IMR-90 (cell line): ENCODE measurements at regions not wholly inside any gene's neighbourhood (a gene's known extent, or its start where the extent isn't known, plus 50 kb on each side); places are given as distances from the start of the nearest gene placed in this dataset.

ENCODE experiments used
- ATAC-seq: fragments of 200-7000 bp; cut with Tn5 transposase; 2 replicates; pipeline ENCODE4 v1.9.1; 2020; ENCODE audit warnings: low read depth, mild to moderate bottlenecking, moderate library complexity
- BruUV-seq: library from RNA; stranded (reverse); fragments of 400-500 nt; replicated peaks from 2 replicates; lab custom pipeline; 2021; lab: Mats Ljungman, UMichigan
- CTCF ChIA-PET: fragments of 300-600 bp; formaldehyde crosslinking; extraction: SDS; loops from one replicate; lab custom pipeline; 2021; ENCODE audit warnings: antibody characterized with exemption; lab: Yijun Ruan, JAX
- POLR2A ChIA-PET: fragments of 300-600 bp; sonication (Branson Sonifier 250); formaldehyde crosslinking; loops from one replicate; lab custom pipeline; 2022; ENCODE audit warnings: antibody characterized with exemption; ENCODE audit not compliant: unreplicated experiment; lab: Charles Lee
- DNase-seq: peaks from one replicate; pipeline ENCODE4 v3.0.0; 2013
- H2AFZ ChIP-seq: replicated peaks from 2 replicates; pipeline ENCODE3; 2013; ENCODE audit warnings: low read length, mild to moderate bottlenecking; ENCODE audit not compliant: poor library complexity
- H2AK5ac ChIP-seq: 2 replicates; pipeline ENCODE4 v1.6.1; 2013; ENCODE audit warnings: low read depth, low read length, inconsistent platforms
- H2AK9ac ChIP-seq: replicated peaks from 2 replicates; pipeline ENCODE3; 2013; ENCODE audit warnings: mild to moderate bottlenecking, low read depth, low read length, moderate library complexity; ENCODE audit not compliant: poor library complexity
- H2BK120ac ChIP-seq: 2 replicates; pipeline ENCODE4 v1.6.1; 2013; ENCODE audit warnings: low read depth, low read length, inconsistent platforms
- H2BK15ac ChIP-seq: 3 replicates; pipeline ENCODE4 v1.6.1; 2013; ENCODE audit warnings: low read depth, low read length, inconsistent platforms
- H2BK20ac ChIP-seq: 2 replicates; pipeline ENCODE4 v1.6.1; 2013; ENCODE audit warnings: low read depth, mild to moderate bottlenecking, inconsistent platforms, low read length, moderate library complexity
- H2BK5ac ChIP-seq: 2 replicates; pipeline ENCODE4 v1.6.1; 2013; ENCODE audit warnings: mild to moderate bottlenecking, low read depth, low read length, inconsistent platforms; ENCODE audit not compliant: poor library complexity, severe bottlenecking
- H3K14ac ChIP-seq: replicated peaks from 2 replicates; pipeline ENCODE4 v1.6.1; 2013; ENCODE audit warnings: low read depth, low read length, inconsistent platforms
- H3K18ac ChIP-seq: 2 replicates; pipeline ENCODE4 v1.6.1; 2013; ENCODE audit warnings: low read depth, low read length, control low read depth
- H3K23ac ChIP-seq: 2 replicates; pipeline ENCODE4 v1.6.1; 2013; ENCODE audit warnings: low read depth, low read length, inconsistent platforms
- H3K27ac ChIP-seq: 2 replicates; pipeline ENCODE4 v1.5.1; 2013; ENCODE audit warnings: mild to moderate bottlenecking, control low read depth, low read length; ENCODE audit not compliant: insufficient read depth
- H3K27me3 ChIP-seq: 2 replicates; pipeline ENCODE4 v1.6.1; 2013; ENCODE audit warnings: low read length; ENCODE audit not compliant: control insufficient read depth, insufficient read depth
- H3K36me3 ChIP-seq: 2 replicates; pipeline ENCODE4 v1.6.1; 2013; ENCODE audit warnings: low read length, mixed read lengths; ENCODE audit not compliant: control insufficient read depth, insufficient read depth
- H3K4ac ChIP-seq: 2 replicates; pipeline ENCODE4 v1.6.1; 2013; ENCODE audit warnings: low read depth, low read length, inconsistent platforms
- H3K4me1 ChIP-seq: 2 replicates; pipeline ENCODE4 v1.6.1; 2013; ENCODE audit warnings: low read length, mixed read lengths; ENCODE audit not compliant: control insufficient read depth, insufficient read depth
- H3K4me2 ChIP-seq: 2 replicates; pipeline ENCODE4 v1.6.1; 2013; ENCODE audit warnings: low read depth, mild to moderate bottlenecking, control low read depth, low read length, moderate library complexity
- H3K4me3 ChIP-seq: 2 replicates; pipeline ENCODE4 v1.5.1; 2013; ENCODE audit warnings: low read depth, mild to moderate bottlenecking, control low read depth, low read length, moderate library complexity; ENCODE audit not compliant: insufficient read depth
- H3K56ac ChIP-seq: 2 replicates; pipeline ENCODE4 v1.6.1; 2013; ENCODE audit warnings: low read length, inconsistent platforms; ENCODE audit not compliant: insufficient read depth; ENCODE audit errors: extremely low read depth
- H3K79me1 ChIP-seq, 2 experiments: 2 replicates each; pipeline ENCODE4 v1.6.1; 2013; ENCODE audit warnings: low read length in 2 of 2, inconsistent platforms in 1 of 2, low read depth in 1 of 2
- H3K9ac ChIP-seq: 2 replicates; pipeline ENCODE4 v1.6.1; 2013; ENCODE audit warnings: low read depth, low read length, control low read depth
- H3K9me1 ChIP-seq: 2 replicates; pipeline ENCODE4 v1.6.1; 2013; ENCODE audit warnings: low read length, inconsistent platforms; ENCODE audit not compliant: insufficient read depth
- H3K9me3 ChIP-seq: 2 replicates; pipeline ENCODE4 v1.6.1; 2013; ENCODE audit warnings: low read length; ENCODE audit not compliant: control insufficient read depth, insufficient read depth
- H4K20me1 ChIP-seq: 2 replicates; pipeline ENCODE4 v1.6.1; 2013; ENCODE audit warnings: low read length, inconsistent platforms; ENCODE audit not compliant: insufficient read depth
- H4K5ac ChIP-seq: 2 replicates; pipeline ENCODE4 v1.6.1; 2013; ENCODE audit warnings: mild to moderate bottlenecking, low read depth, low read length, control low read depth
- H4K8ac ChIP-seq, 2 experiments: 2 replicates each; pipeline ENCODE4 v1.6.1; 2013; ENCODE audit warnings: low read depth in 2 of 2, low read length in 2 of 2, control low read depth in 1 of 2, inconsistent platforms in 1 of 2
- H4K91ac ChIP-seq: 2 replicates; pipeline ENCODE4 v1.6.1; 2013; ENCODE audit warnings: low read depth, low read length, inconsistent platforms; ENCODE audit not compliant: insufficient read depth
- BHLHE40 ChIP-seq: fragments of 150-350 bp; IDR thresholded peaks from 2 replicates; pipeline ENCODE4 v1.6.1; 2016; ENCODE audit warnings: mild to moderate bottlenecking, low read depth, low read length
- CEBPB ChIP-seq: IDR thresholded peaks from 2 replicates; pipeline ENCODE4 v1.6.1; 2012; ENCODE audit warnings: low read depth, low read length, improper control_type of control experiment
- CHD1 ChIP-seq: IDR thresholded peaks from 2 replicates; pipeline ENCODE4 v1.6.1; 2012; ENCODE audit warnings: low read depth, low read length, improper control_type of control experiment
- CTCF ChIP-seq: conservative IDR thresholded peaks from 2 replicates; pipeline ENCODE4 v1.5.1; 2012; ENCODE audit warnings: mild to moderate bottlenecking, low read depth, low read length, improper control_type of control experiment
- ELK1 ChIP-seq: fragments of 150-350 bp; IDR thresholded peaks from 2 replicates; pipeline ENCODE4 v1.6.1; 2016; ENCODE audit warnings: low read depth, mild to moderate bottlenecking, low read length, moderate library complexity, borderline replicate concordance
- FOS ChIP-seq: fragments of 150-350 bp; IDR thresholded peaks from 2 replicates; pipeline ENCODE4 v1.6.1; 2016; ENCODE audit warnings: low read depth, low read length
- MAFK ChIP-seq: IDR thresholded peaks from 2 replicates; pipeline ENCODE4 v1.6.1; 2012; ENCODE audit warnings: low read depth, low read length, improper control_type of control experiment
- MAZ ChIP-seq: IDR thresholded peaks from 2 replicates; pipeline ENCODE4 v1.6.1; 2012; ENCODE audit warnings: low read depth, mild to moderate bottlenecking, low read length, improper control_type of control experiment, moderate library complexity, borderline replicate concordance
- MXI1 ChIP-seq: IDR thresholded peaks from 2 replicates; pipeline ENCODE4 v1.6.1; 2012; ENCODE audit warnings: low read depth, mild to moderate bottlenecking, low read length, moderate library complexity, borderline replicate concordance
- NFE2L2 ChIP-seq: fragments of 150-350 bp; IDR thresholded peaks from 2 replicates; pipeline ENCODE4 v1.6.1; 2016; ENCODE audit warnings: low read depth, mild to moderate bottlenecking, low read length
- POLR2A ChIP-seq: IDR thresholded peaks from 2 replicates; pipeline ENCODE4 v1.6.1; 2012; ENCODE audit warnings: mild to moderate bottlenecking, low read depth, low read length
- RAD21 ChIP-seq: IDR thresholded peaks from 2 replicates; pipeline ENCODE4 v1.6.1; 2012; ENCODE audit warnings: low read length, improper control_type of control experiment
- RCOR1 ChIP-seq: IDR thresholded peaks from 2 replicates; pipeline ENCODE4 v1.6.1; 2012; ENCODE audit warnings: mild to moderate bottlenecking, low read length, improper control_type of control experiment; ENCODE audit not compliant: insufficient replicate concordance
- RFX5 ChIP-seq: IDR thresholded peaks from 2 replicates; pipeline ENCODE4 v1.8.0; 2012; ENCODE audit warnings: low read depth, mild to moderate bottlenecking, low read length, moderate library complexity
- SMC3 ChIP-seq: fragments of 150-350 bp; IDR thresholded peaks from 2 replicates; pipeline ENCODE4 v1.6.1; 2016; ENCODE audit warnings: low read depth, mild to moderate bottlenecking, antibody characterized with exemption, low read length, moderate library complexity
- WGBS, 2 experiments: methylation state at CpG; one replicate each; pipeline versions ENCODE4 v1.1.5 to v1.1.7; 2013; ENCODE audit warnings: missing lambda C conversion rate in 2 of 2; ENCODE audit not compliant: insufficient read length in 1 of 2; ENCODE audit errors: extremely low coverage in 2 of 2; 5-methylcytosine and 5-hydroxymethylcytosine counted together
- dilution Hi-C: fragments of 300-500 bp; cut with HindIII; formaldehyde crosslinking; loops from one replicate; pipeline ENCODE4 v1.14.3; 2018; ENCODE audit warnings: low sequenced_read_pairs; ENCODE audit not compliant: unreplicated experiment
- in situ Hi-C: fragments of 300-500 bp; cut with MboI; formaldehyde crosslinking; loops from 3 replicates; pipeline ENCODE4 v1.14.3; 2019; ENCODE audit warnings: low sequenced_read_pairs, inconsistent platforms, mixed read lengths
- intact Hi-C: fragments of 100-400 bp; cut with micrococcal nuclease; formaldehyde crosslinking; loops from 2 replicates; pipeline ENCODE4 v1.10.0; 2022
- TF ChIP-seq, protein P1 (sequence below): fragments of 150-350 bp; IDR thresholded peaks from 2 replicates; pipeline ENCODE4 v1.6.1; 2017; ENCODE audit warnings: mild to moderate bottlenecking, antibody characterized with exemption, low read length, low read depth

DNA sequence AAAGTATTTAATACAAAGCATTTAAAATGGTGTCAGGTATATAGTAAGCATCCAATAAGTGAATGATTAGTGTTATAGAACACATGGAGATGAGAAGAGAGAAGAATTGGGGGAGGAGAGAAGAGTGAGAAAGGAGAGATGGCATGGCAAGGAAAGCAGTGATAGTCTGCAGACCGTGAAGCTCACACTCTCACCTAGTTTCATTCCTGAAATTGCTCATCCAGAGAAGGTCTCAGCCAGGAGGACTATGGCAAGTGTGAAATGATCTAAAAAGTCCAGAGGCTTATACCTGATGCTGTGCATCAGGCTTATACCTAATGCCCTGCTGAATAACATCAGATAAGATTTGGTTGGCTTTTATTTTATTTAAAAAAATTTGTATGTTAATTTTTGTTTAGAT, 351.6 kb upstream of the KLF12 start:
- Histone ChIP-seq H3K79me1 (no peaks in the 10 kb centered on the region), H2BK5ac (no peak overlapping the region), H3K9ac (no peak overlapping the region), H2AFZ (no peak overlapping the region), H2BK15ac (no peak overlapping the region), H3K4me1 (no peaks in the 10 kb centered on the region), H2AK9ac (no peak overlapping the region), H2BK120ac (no peak overlapping the region), H3K4ac (no peak overlapping the region), H3K36me3 (no peaks in the 10 kb centered on the region), H4K91ac (no peak overlapping the region), H2AK5ac (no peak overlapping the region), H4K20me1 (no peaks in the 10 kb centered on the region), H3K4me3 (no peak overlapping the region), H3K9me1 (no peaks in the 10 kb centered on the region), H4K8ac (no peak overlapping the region), H4K5ac (no peak overlapping the region), H3K56ac (no peak overlapping the region), H3K23ac (no peak overlapping the region), H3K14ac (no peak overlapping the region), H3K27ac (no peak overlapping the region), H2BK20ac (no peak overlapping the region), H3K27me3 (peaks cover 2% of the 10 kb centered on the region; the same call in 1 of the 2 replicates), H3K9me3 (no peaks in the 10 kb centered on the region), H3K4me2 (no peak overlapping the region), H3K18ac (no peak overlapping the region)
- ChIA-PET POLR2A (no interaction called here), CTCF (no interaction called here)
- intact Hi-C loops: no loop called here
- no CpG with 5 or more reads among the region's 1 CpG for WGBS, 2 experiments
- no peak for TF ChIP-seq MAZ
- TF ChIP-seq NFE2L2: no peak
- TF ChIP-seq MXI1: no peak
- TF ChIP-seq CEBPB: no peak
- no peak for TF ChIP-seq ELK1
- TF ChIP-seq POLR2A: no peak
- TF ChIP-seq, protein P1, sequence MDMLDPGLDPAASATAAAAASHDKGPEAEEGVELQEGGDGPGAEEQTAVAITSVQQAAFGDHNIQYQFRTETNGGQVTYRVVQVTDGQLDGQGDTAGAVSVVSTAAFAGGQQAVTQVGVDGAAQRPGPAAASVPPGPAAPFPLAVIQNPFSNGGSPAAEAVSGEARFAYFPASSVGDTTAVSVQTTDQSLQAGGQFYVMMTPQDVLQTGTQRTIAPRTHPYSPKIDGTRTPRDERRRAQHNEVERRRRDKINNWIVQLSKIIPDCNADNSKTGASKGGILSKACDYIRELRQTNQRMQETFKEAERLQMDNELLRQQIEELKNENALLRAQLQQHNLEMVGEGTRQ: no peak
- no peak for TF ChIP-seq SMC3
- TF ChIP-seq FOS: no peak
- no peak for TF ChIP-seq RAD21
- no peak for TF ChIP-seq MAFK
- no peak for TF ChIP-seq BHLHE40
- no peak for TF ChIP-seq RCOR1
- no peak for TF ChIP-seq RFX5
- TF ChIP-seq CTCF: no peak
- TF ChIP-seq CHD1: no peak
- ATAC-seq (no peak), DNase-seq (no peak)
- in situ Hi-C loops: no loop called here
- dilution Hi-C loops: no loop called here
- BruUV-seq: no TSS peak
